Astrocyte (in vitro differentiated cells and primary cell): ENCODE measurements at regions not wholly inside any gene's neighbourhood (a gene's known extent, or its start where the extent isn't known, plus 50 kb on each side); places are given as distances from the start of the nearest gene placed in this dataset.

Experiments
- DNase-seq: peaks from one replicate; pipeline ENCODE4 v3.0.0-alpha.2; 2010; ENCODE audit warnings: low read depth
- FAIRE-seq: peaks from 2 replicates; lab custom pipeline; 2011; peaks lifted over from hg19 to GRCh38; lab: Jason Lieb, UNC
- H2AFZ ChIP-seq: 2 replicates; pipeline ENCODE4 v1.6.0; 2012; ENCODE audit warnings: low read depth, low read length, inconsistent platforms
- H3K27ac ChIP-seq: 2 replicates; pipeline ENCODE4 v1.5.1; 2011; ENCODE audit warnings: low read depth, low read length, inconsistent platforms
- H3K27me3 ChIP-seq: 2 replicates; pipeline ENCODE4 v1.6.0; 2011; ENCODE audit warnings: low read length, inconsistent platforms; ENCODE audit not compliant: insufficient read depth
- H3K36me3 ChIP-seq: 2 replicates; pipeline ENCODE4 v1.5.1; 2011; ENCODE audit warnings: low read length, inconsistent platforms; ENCODE audit not compliant: insufficient read depth
- H3K4me1 ChIP-seq: 2 replicates; pipeline ENCODE4 v1.5.1; 2011; ENCODE audit warnings: low read length, inconsistent platforms; ENCODE audit not compliant: insufficient read depth
- H3K4me2 ChIP-seq: 2 replicates; pipeline ENCODE4 v1.6.0; 2012; ENCODE audit warnings: low read length, inconsistent platforms
- H3K4me3 ChIP-seq: 2 replicates; pipeline ENCODE4 v1.5.1; 2011; ENCODE audit warnings: low read depth, mild to moderate bottlenecking, low read length, inconsistent platforms; ENCODE audit not compliant: insufficient read depth
- H3K79me2 ChIP-seq: 2 replicates; pipeline ENCODE4 v1.6.0; 2012; ENCODE audit warnings: mild to moderate bottlenecking, low read length, inconsistent platforms; ENCODE audit not compliant: insufficient read depth
- H3K9ac ChIP-seq: 2 replicates; pipeline ENCODE4 v1.6.0; 2012; ENCODE audit warnings: mild to moderate bottlenecking, low read length, inconsistent platforms
- H3K9me3 ChIP-seq: 2 replicates; pipeline ENCODE4 v1.5.1; 2012; ENCODE audit warnings: low read depth, mild to moderate bottlenecking, low read length, inconsistent platforms; ENCODE audit not compliant: insufficient read depth
- H4K20me1 ChIP-seq: 2 replicates; pipeline ENCODE4 v1.6.0; 2012; ENCODE audit warnings: low read length, inconsistent platforms; ENCODE audit not compliant: insufficient read depth
- H3K27ac Mint-ChIP-seq: one replicate; pipeline ENCODE4 v1.8.0; 2021; ENCODE audit warnings: mild to moderate bottlenecking, mixed read lengths; ENCODE audit not compliant: unreplicated experiment
- H3K27me3 Mint-ChIP-seq: one replicate; pipeline ENCODE4 v1.8.0; 2021; ENCODE audit warnings: low read depth, mixed read lengths; ENCODE audit not compliant: unreplicated experiment
- H3K36me3 Mint-ChIP-seq: one replicate; pipeline ENCODE4 v1.8.0; 2021; ENCODE audit warnings: low read depth, mixed read lengths; ENCODE audit not compliant: unreplicated experiment
- H3K4me1 Mint-ChIP-seq: one replicate; pipeline ENCODE4 v1.8.0; 2021; ENCODE audit warnings: low read depth, mixed read lengths; ENCODE audit not compliant: unreplicated experiment
- H3K4me3 Mint-ChIP-seq: one replicate; pipeline ENCODE4 v1.8.0; 2021; ENCODE audit warnings: mild to moderate bottlenecking, moderate library complexity, mixed read lengths; ENCODE audit not compliant: unreplicated experiment
- H3K9me3 Mint-ChIP-seq: one replicate; pipeline ENCODE4 v1.8.0; 2021; ENCODE audit warnings: mild to moderate bottlenecking, mixed read lengths; ENCODE audit not compliant: unreplicated experiment
- EZH2 ChIP-seq: IDR thresholded peaks from 2 replicates; pipeline ENCODE4 v1.6.1; 2012; ENCODE audit warnings: mild to moderate bottlenecking, low read length, inconsistent platforms; ENCODE audit not compliant: insufficient read depth
- TF ChIP-seq, protein P1 (sequence below): IDR thresholded peaks from 2 replicates; pipeline ENCODE4 v1.5.1; 2011; ENCODE audit warnings: low read depth, mild to moderate bottlenecking, inconsistent platforms, low read length, moderate library complexity; ENCODE audit not compliant: insufficient read depth

DNA sequence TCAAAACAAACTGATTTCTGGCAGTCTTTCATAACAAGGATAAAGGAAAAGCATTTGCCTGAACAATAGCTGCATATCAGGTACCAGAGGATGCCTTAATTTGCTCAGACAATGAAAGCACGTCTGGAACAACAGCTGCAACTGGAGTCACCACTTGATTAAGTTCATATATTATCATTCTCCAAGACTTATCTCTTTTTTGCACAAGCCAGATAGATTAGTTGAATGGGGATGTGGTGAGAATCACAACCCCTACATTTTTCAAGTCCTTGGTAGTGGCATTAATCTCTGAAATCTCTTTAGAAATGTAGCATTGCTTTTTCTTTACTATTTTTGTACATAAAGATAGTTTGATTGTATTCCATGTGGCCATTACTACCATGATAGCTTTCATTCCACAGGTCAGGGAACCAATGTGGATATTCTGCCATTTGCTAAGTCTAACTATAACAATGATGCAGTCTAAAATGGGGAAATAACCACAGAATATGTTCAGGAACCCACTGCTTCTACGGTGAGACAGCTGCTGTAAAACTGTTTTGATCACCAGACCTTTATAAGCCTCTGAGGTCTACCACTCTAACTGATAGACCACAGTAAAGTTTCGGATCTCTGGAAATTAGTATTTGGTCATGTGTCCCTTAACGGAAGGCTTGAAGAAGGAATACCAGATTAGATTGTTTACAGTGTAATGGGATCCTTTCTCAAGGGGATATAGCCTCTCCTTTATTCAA is 1176.2 kb downstream of the DNAJB9 start:
- Histone ChIP-seq H3K9ac (no peak overlapping the region), H3K4me2 (no peak overlapping the region), H2AFZ (no peak overlapping the region), H3K4me3 (no peak overlapping the region), H3K27me3 (no peaks in the 10 kb centered on the region), H3K79me2 (no peaks in the 10 kb centered on the region), H3K27ac (no peak overlapping the region), H3K36me3 (no peaks in the 10 kb centered on the region), H3K4me1 (no peaks in the 10 kb centered on the region), H4K20me1 (no peaks in the 10 kb centered on the region), H3K9me3 (no peaks in the 10 kb centered on the region)
- DNase-seq, result no peak
- Mint-ChIP-seq H3K4me3 (no peak overlapping the region), H3K4me1 (no peaks in the 10 kb centered on the region), H3K27me3 (no peaks in the 10 kb centered on the region), H3K27ac (no peak overlapping the region), H3K36me3 (no peaks in the 10 kb centered on the region), H3K9me3 (no peaks in the 10 kb centered on the region)
- TF ChIP-seq, protein P1, sequence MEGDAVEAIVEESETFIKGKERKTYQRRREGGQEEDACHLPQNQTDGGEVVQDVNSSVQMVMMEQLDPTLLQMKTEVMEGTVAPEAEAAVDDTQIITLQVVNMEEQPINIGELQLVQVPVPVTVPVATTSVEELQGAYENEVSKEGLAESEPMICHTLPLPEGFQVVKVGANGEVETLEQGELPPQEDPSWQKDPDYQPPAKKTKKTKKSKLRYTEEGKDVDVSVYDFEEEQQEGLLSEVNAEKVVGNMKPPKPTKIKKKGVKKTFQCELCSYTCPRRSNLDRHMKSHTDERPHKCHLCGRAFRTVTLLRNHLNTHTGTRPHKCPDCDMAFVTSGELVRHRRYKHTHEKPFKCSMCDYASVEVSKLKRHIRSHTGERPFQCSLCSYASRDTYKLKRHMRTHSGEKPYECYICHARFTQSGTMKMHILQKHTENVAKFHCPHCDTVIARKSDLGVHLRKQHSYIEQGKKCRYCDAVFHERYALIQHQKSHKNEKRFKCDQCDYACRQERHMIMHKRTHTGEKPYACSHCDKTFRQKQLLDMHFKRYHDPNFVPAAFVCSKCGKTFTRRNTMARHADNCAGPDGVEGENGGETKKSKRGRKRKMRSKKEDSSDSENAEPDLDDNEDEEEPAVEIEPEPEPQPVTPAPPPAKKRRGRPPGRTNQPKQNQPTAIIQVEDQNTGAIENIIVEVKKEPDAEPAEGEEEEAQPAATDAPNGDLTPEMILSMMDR, result no peak
- no peak for TF ChIP-seq EZH2
- FAIRE-seq, result no peak

DNA sequence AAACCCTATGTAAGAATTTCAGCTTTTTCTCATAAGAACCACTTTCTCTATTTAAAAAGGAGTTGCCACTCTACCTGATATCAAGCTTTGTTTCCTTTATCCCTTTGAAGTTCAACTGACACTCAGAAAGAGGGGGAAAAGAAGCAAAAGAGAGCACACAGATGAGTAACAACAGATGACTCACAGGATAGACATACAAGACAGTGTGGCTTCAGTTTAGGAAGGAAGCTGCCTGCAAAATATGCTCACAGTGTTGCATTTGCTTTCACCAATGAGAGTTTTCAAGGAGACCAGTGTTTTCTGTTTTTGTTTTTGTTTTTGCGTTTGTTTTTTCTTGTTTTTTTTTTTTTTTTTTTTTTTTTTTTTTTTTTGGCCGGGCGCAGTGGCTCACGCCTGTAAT is 1181.6 kb downstream of the DNAJB9 start:
- H3K27ac Mint-ChIP-seq, result no peak overlapping the region
- H3K27me3 Mint-ChIP-seq, result no peaks in the 10 kb centered on the region

DNA sequence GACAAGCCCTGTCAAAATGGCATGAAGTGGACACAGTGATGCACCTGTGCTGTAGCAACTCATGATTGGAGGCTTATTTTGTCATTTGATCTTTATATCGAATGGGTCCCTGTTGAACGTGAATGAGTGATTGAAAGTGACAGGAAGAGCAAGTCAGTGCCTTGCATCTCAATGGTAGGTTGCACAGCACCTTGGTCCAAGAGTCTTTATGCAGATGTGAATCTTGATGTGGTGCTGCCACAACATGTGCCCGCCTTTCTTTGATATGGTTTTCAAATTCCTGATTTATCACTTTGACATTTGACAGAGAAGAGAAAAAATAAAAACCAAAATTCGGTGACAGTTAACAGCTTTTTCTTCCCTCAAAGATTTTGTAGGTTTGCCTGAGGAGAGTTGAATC is 1182.4 kb downstream of the DNAJB9 start:
- H3K9me3 ChIP-seq, result no peaks in the 10 kb centered on the region
- H3K4me2 ChIP-seq, result no peak overlapping the region
- Mint-ChIP-seq H3K4me1 (peaks cover 5% of the 10 kb centered on the region), H3K36me3 (no peaks in the 10 kb centered on the region), H3K27me3 (no peaks in the 10 kb centered on the region), H3K4me3 (no peak overlapping the region), H3K9me3 (no peaks in the 10 kb centered on the region), H3K27ac (no peak overlapping the region)
- H3K36me3 ChIP-seq, result no peaks in the 10 kb centered on the region
- H3K79me2 ChIP-seq, result no peaks in the 10 kb centered on the region
- TF ChIP-seq, protein P1, result no peak
- TF ChIP-seq EZH2, result no peak
- H2AFZ ChIP-seq, result no peak overlapping the region
- no peak for FAIRE-seq
- H3K4me3 ChIP-seq, result no peak overlapping the region
- H3K27me3 ChIP-seq, result no peaks in the 10 kb centered on the region
- no peak overlapping the region for H3K27ac ChIP-seq
- H4K20me1 ChIP-seq, result no peaks in the 10 kb centered on the region
- DNase-seq, result no peak
- H3K4me1 ChIP-seq, result no peaks in the 10 kb centered on the region
- H3K9ac ChIP-seq, result no peak overlapping the region

More for the DNA sequence above, 1181.6 kb downstream of the DNAJB9 start:
- H3K79me2 ChIP-seq, result no peaks in the 10 kb centered on the region
- H3K36me3 Mint-ChIP-seq, result no peaks in the 10 kb centered on the region
- no peak overlapping the region for H3K4me3 ChIP-seq
- no peak overlapping the region for H3K9ac ChIP-seq
- no peaks in the 10 kb centered on the region for H3K9me3 Mint-ChIP-seq
- H3K27ac ChIP-seq, result no peak overlapping the region
- no peak for TF ChIP-seq EZH2
- TF ChIP-seq, protein P1, result no peak
- no peak for FAIRE-seq
- H4K20me1 ChIP-seq, result no peaks in the 10 kb centered on the region
- H3K9me3 ChIP-seq, result no peaks in the 10 kb centered on the region
- no peaks in the 10 kb centered on the region for H3K4me1 ChIP-seq
- H3K4me1 Mint-ChIP-seq, result peaks cover 3% of the 10 kb centered on the region
- H3K4me3 Mint-ChIP-seq, result no peak overlapping the region
- no peaks in the 10 kb centered on the region for H3K36me3 ChIP-seq
- H3K4me2 ChIP-seq, result no peak overlapping the region
- H3K27me3 ChIP-seq, result no peaks in the 10 kb centered on the region
- no peak for DNase-seq
- no peak overlapping the region for H2AFZ ChIP-seq
